ENCODE measurements at regions not wholly inside any gene's neighbourhood (a gene's known extent, or its start where the extent isn't known, plus 50 kb on each side); places are given as distances from the start of the nearest gene placed in this dataset.

- Histone ChIP-seq H3K9me3 (ENCODE audit: control insufficient read depth in 1 of 2, insufficient read depth in 1 of 2, low read depth in 1 of 2, low read length in 2 of 2) (no peaks in the 10 kb centered on the region), H3K79me2 (ENCODE audit: insufficient read depth, low read length) (no peaks in the 10 kb centered on the region), H3K9me2 (ENCODE audit: insufficient read depth) (no peaks in the 10 kb centered on the region), H3K4me1 (ENCODE audit: control insufficient read depth in 1 of 2, insufficient read depth in 2 of 2, low read length in 2 of 2) (no peaks in the 10 kb centered on the region), H3K9ac (ENCODE audit: low read length) (no peak overlapping the region), H4K20me1 (ENCODE audit: insufficient read depth) (no peaks in the 10 kb centered on the region), H3K27me3 (ENCODE audit: insufficient read depth, low read length) (no peaks in the 10 kb centered on the region), H3K4me2 (ENCODE audit: low read length) (no peak overlapping the region), H3K27ac (ENCODE audit: low read depth, low read length) (no peak overlapping the region), H2AFZ (ENCODE audit: low read depth, low read length, poor library complexity, severe bottlenecking) (no peak overlapping the region), H3K4me3 (replicated peaks in 1 of 2; ENCODE audit: low read depth in 1 of 2, low read length in 2 of 2) (no peak overlapping the region), H3K36me3 (ENCODE audit: control insufficient read depth in 1 of 2, insufficient read depth in 2 of 2, low read length in 2 of 2) (no peaks in the 10 kb centered on the region)
- ChIA-PET POLR2A (no interaction called here), RAD21 (ENCODE audit: low non-redundant PET in 1 of 2, low total read pairs in 2 of 2, uncharacterized antibody in 2 of 2, unreplicated experiment in 2 of 2) (interaction anchor here in 1 of 2 experiments (0.6 kb wide), 1 partner anchor 71 kb away, joined by 4 read pairs; no protein-coding TSS in a partner anchor), CTCF (no interaction called here)
- intact Hi-C loops (cut with micrococcal nuclease) = no loop called here
- no peak for DNase-seq (ENCODE audit: low read depth, low spot score)
- no TSS peak for BruUV-seq (replicated peaks)
- TF ChIP-seq JUND (IDR thresholded peaks at IDR 0.05) (no peak), POLR2AphosphoS5 (IDR thresholded peaks at IDR 0.05; ENCODE audit: low read depth, low read length) (no peak), REST (IDR thresholded peaks at IDR 0.05; ENCODE audit: low read depth) (no peak)
- ATAC-seq = no peak
Observed at GRCh38 chr2:101597347-101597944, 100.1 kb upstream of the MAP4K4 start.

GRCh38 chr2:101596333-101596732 is 101.2 kb upstream of the MAP4K4 start:
- Histone ChIP-seq H3K27ac (ENCODE audit: low read depth, low read length) (no peak overlapping the region), H3K9ac (ENCODE audit: low read length) (no peak overlapping the region), H3K9me2 (ENCODE audit: insufficient read depth) (no peaks in the 10 kb centered on the region), H3K79me2 (ENCODE audit: insufficient read depth, low read length) (no peaks in the 10 kb centered on the region), H3K27me3 (ENCODE audit: insufficient read depth, low read length) (no peaks in the 10 kb centered on the region), H4K20me1 (ENCODE audit: insufficient read depth) (no peaks in the 10 kb centered on the region), H2AFZ (ENCODE audit: low read depth, low read length, poor library complexity, severe bottlenecking) (no peak overlapping the region), H3K4me3 (replicated peaks in 1 of 2; ENCODE audit: low read depth in 1 of 2, low read length in 2 of 2) (no peak overlapping the region), H3K4me2 (ENCODE audit: low read length) (no peak overlapping the region), H3K9me3 (ENCODE audit: control insufficient read depth in 1 of 2, insufficient read depth in 1 of 2, low read depth in 1 of 2, low read length in 2 of 2) (no peaks in the 10 kb centered on the region), H3K36me3 (ENCODE audit: control insufficient read depth in 1 of 2, insufficient read depth in 2 of 2, low read length in 2 of 2) (no peaks in the 10 kb centered on the region), H3K4me1 (ENCODE audit: control insufficient read depth in 1 of 2, insufficient read depth in 2 of 2, low read length in 2 of 2) (no peaks in the 10 kb centered on the region)
- TF ChIP-seq ZFX (IDR thresholded peaks at IDR 0.05) = no peak
- TF ChIP-seq SIN3A (IDR thresholded peaks at IDR 0.05; ENCODE audit: low read depth) = no peak
- no peak for TF ChIP-seq MAX (IDR thresholded peaks at IDR 0.05)
- TF ChIP-seq ZNF274 (IDR thresholded peaks at IDR 0.05; ENCODE audit: low read depth, low read length) = no peak
- TF ChIP-seq REST (IDR thresholded peaks at IDR 0.05; ENCODE audit: low read depth) = no peak
- TF ChIP-seq CEBPB (IDR thresholded peaks at IDR 0.05; ENCODE audit: low read depth) = no peak
- TF ChIP-seq POLR2A (IDR thresholded peaks at IDR 0.05; ENCODE audit: borderline replicate concordance, extremely low read depth, insufficient read depth, insufficient read length) = no peak
- ChIA-PET CTCF (no interaction called here), RAD21 (ENCODE audit: low non-redundant PET in 1 of 2, low total read pairs in 2 of 2, uncharacterized antibody in 2 of 2, unreplicated experiment in 2 of 2) (interaction anchor here in 1 of 2 experiments (0.7 kb wide), 1 partner anchor 178 kb away, joined by 4 read pairs; no protein-coding TSS in a partner anchor), POLR2A (no interaction called here)
- intact Hi-C loops (cut with micrococcal nuclease) = no loop called here
- DNase-seq (ENCODE audit: low read depth, low spot score) (no peak), ATAC-seq (no peak)
- no TSS peak for BruUV-seq (replicated peaks)

Measured in HCT116 (cell line).